HUES6 (cell line): ENCODE measurements at regions not wholly inside any gene's neighbourhood (a gene's known extent, or its start where the extent isn't known, plus 50 kb on each side); places are given as distances from the start of the nearest gene placed in this dataset.

Source experiments
- H3K27ac ChIP-seq: 2 replicates; pipeline ENCODE4 v1.7.0; 2013; ENCODE audit warnings: low read depth, mild to moderate bottlenecking, low read length, inconsistent platforms
- H3K27me3 ChIP-seq: 2 replicates; pipeline ENCODE4 v1.6.1; 2013; ENCODE audit warnings: low read length; ENCODE audit not compliant: control insufficient read depth, insufficient read depth
- H3K36me3 ChIP-seq: 2 replicates; pipeline ENCODE4 v1.6.1; 2013; ENCODE audit warnings: low read length; ENCODE audit not compliant: control insufficient read depth, insufficient read depth
- H3K4me1 ChIP-seq: 2 replicates; pipeline ENCODE4 v1.6.1; 2013; ENCODE audit warnings: low read length; ENCODE audit not compliant: control insufficient read depth, insufficient read depth
- H3K4me3 ChIP-seq: 2 replicates; pipeline ENCODE4 v1.5.1; 2013; ENCODE audit warnings: low read depth, low read length
- H3K9ac ChIP-seq: one replicate; pipeline ENCODE4 v1.6.1; 2013; ENCODE audit warnings: mild to moderate bottlenecking, low read length
- H3K9me3 ChIP-seq: 2 replicates; pipeline ENCODE4 v1.6.1; 2013; ENCODE audit warnings: low read depth, low read length; ENCODE audit not compliant: control insufficient read depth, insufficient read depth

- no peak overlapping the region for H3K9ac ChIP-seq
- no peak overlapping the region for H3K4me3 ChIP-seq
- H3K27ac ChIP-seq, result no peak overlapping the region
- H3K27me3 ChIP-seq, result no peaks in the 10 kb centered on the region
- peaks cover 13% of the 10 kb centered on the region; the same call in 1 of the 2 replicates for H3K4me1 ChIP-seq
- H3K36me3 ChIP-seq, result no peaks in the 10 kb centered on the region
- no peaks in the 10 kb centered on the region for H3K9me3 ChIP-seq
Measured at GRCh38 chr2:82278416-82278815, 1973.9 kb upstream of the LRRTM1 start.

- H3K9ac ChIP-seq, result no peak overlapping the region
- 0 out of 2 replicates have a peak, but pooled peaks cover 2% of the 10 kb centered on the region for H3K4me1 ChIP-seq
- H3K36me3 ChIP-seq, result no peaks in the 10 kb centered on the region
- no peak overlapping the region for H3K27ac ChIP-seq
- no peaks in the 10 kb centered on the region for H3K27me3 ChIP-seq
- no peak overlapping the region for H3K4me3 ChIP-seq
- no peaks in the 10 kb centered on the region for H3K9me3 ChIP-seq
Measured at GRCh38 chr2:82275599-82275998, 1971.0 kb upstream of the LRRTM1 start.

GRCh38 chr2:82268446-82268845 lies 1963.9 kb upstream of the LRRTM1 start:
- Histone ChIP-seq H3K4me3 (no peak overlapping the region), H3K9ac (no peak overlapping the region), H3K9me3 (no peaks in the 10 kb centered on the region), H3K4me1 (peaks cover 17% of the 10 kb centered on the region), H3K27me3 (no peaks in the 10 kb centered on the region), H3K27ac (no peak overlapping the region), H3K36me3 (no peaks in the 10 kb centered on the region)

GRCh38 chr2:82260521-82260920 lies 1956.0 kb upstream of the LRRTM1 start:
- H3K9me3 ChIP-seq, result no peaks in the 10 kb centered on the region
- H3K27ac ChIP-seq, result no peak overlapping the region
- H3K4me1 ChIP-seq, result no peaks in the 10 kb centered on the region
- no peaks in the 10 kb centered on the region for H3K36me3 ChIP-seq
- H3K9ac ChIP-seq, result no peak overlapping the region
- no peaks in the 10 kb centered on the region for H3K27me3 ChIP-seq
- no peak overlapping the region for H3K4me3 ChIP-seq

- no peak overlapping the region for H3K9ac ChIP-seq
- H3K4me1 ChIP-seq, result no peaks in the 10 kb centered on the region
- H3K36me3 ChIP-seq, result no peaks in the 10 kb centered on the region
- H3K4me3 ChIP-seq, result no peak overlapping the region
- no peak overlapping the region for H3K27ac ChIP-seq
- H3K9me3 ChIP-seq, result no peaks in the 10 kb centered on the region
- H3K27me3 ChIP-seq, result no peaks in the 10 kb centered on the region
Measured at GRCh38 chr2:82259551-82259950, 1955.0 kb upstream of the LRRTM1 start.

GRCh38 chr2:82257796-82258555 lies 1953.4 kb upstream of the LRRTM1 start:
- no peaks in the 10 kb centered on the region for H3K36me3 ChIP-seq
- H3K9me3 ChIP-seq, result no peaks in the 10 kb centered on the region
- no peak overlapping the region for H3K9ac ChIP-seq
- no peak overlapping the region for H3K4me3 ChIP-seq
- H3K27me3 ChIP-seq, result no peaks in the 10 kb centered on the region
- H3K27ac ChIP-seq, result no peak overlapping the region
- H3K4me1 ChIP-seq, result no peaks in the 10 kb centered on the region

GRCh38 chr2:82256983-82257632 lies 1952.6 kb upstream of the LRRTM1 start:
- no peaks in the 10 kb centered on the region for H3K27me3 ChIP-seq
- H3K27ac ChIP-seq, result no peak overlapping the region
- no peaks in the 10 kb centered on the region for H3K9me3 ChIP-seq
- no peaks in the 10 kb centered on the region for H3K4me1 ChIP-seq
- H3K9ac ChIP-seq, result no peak overlapping the region
- H3K4me3 ChIP-seq, result no peak overlapping the region
- no peaks in the 10 kb centered on the region for H3K36me3 ChIP-seq

GRCh38 chr2:82256288-82256687 lies 1951.7 kb upstream of the LRRTM1 start:
- Histone ChIP-seq H3K4me3 (no peak overlapping the region), H3K36me3 (no peaks in the 10 kb centered on the region), H3K27me3 (no peaks in the 10 kb centered on the region), H3K27ac (no peak overlapping the region), H3K4me1 (no peaks in the 10 kb centered on the region), H3K9ac (no peak overlapping the region), H3K9me3 (peaks cover 4% of the 10 kb centered on the region)

GRCh38 chr2:82254728-82255127 lies 1950.2 kb upstream of the LRRTM1 start:
- no peaks in the 10 kb centered on the region for H3K27me3 ChIP-seq
- H3K27ac ChIP-seq, result no peak overlapping the region
- no peaks in the 10 kb centered on the region for H3K36me3 ChIP-seq
- H3K9ac ChIP-seq, result no peak overlapping the region
- no peaks in the 10 kb centered on the region for H3K4me1 ChIP-seq
- H3K4me3 ChIP-seq, result no peak overlapping the region
- peaks cover 7% of the 10 kb centered on the region for H3K9me3 ChIP-seq

GRCh38 chr2:82246220-82246775 lies 1941.7 kb upstream of the LRRTM1 start:
- Histone ChIP-seq H3K27ac (no peak overlapping the region), H3K27me3 (no peaks in the 10 kb centered on the region)

GRCh38 chr2:82239176-82239575 lies 1934.6 kb upstream of the LRRTM1 start:
- H3K4me3 ChIP-seq, result no peak overlapping the region
- H3K4me1 ChIP-seq, result no peaks in the 10 kb centered on the region
- H3K27me3 ChIP-seq, result no peaks in the 10 kb centered on the region
- H3K9ac ChIP-seq, result no peak overlapping the region
- H3K36me3 ChIP-seq, result no peaks in the 10 kb centered on the region
- no peak overlapping the region for H3K27ac ChIP-seq
- no peaks in the 10 kb centered on the region for H3K9me3 ChIP-seq

More at GRCh38 chr2:82246220-82246775, 1941.7 kb upstream of the LRRTM1 start:
- Histone ChIP-seq H3K4me3 (no peak overlapping the region), H3K36me3 (no peaks in the 10 kb centered on the region), H3K9ac (no peak overlapping the region), H3K9me3 (peaks cover 3% of the 10 kb centered on the region), H3K4me1 (no peaks in the 10 kb centered on the region)
